Peyer's patch (tissue), 4 donors: ENCODE measurements at regions not wholly inside any gene's neighbourhood (a gene's known extent, or its start where the extent isn't known, plus 50 kb on each side); places are given as distances from the start of the nearest gene placed in this dataset.

Experiments
- POLR2A ChIP-seq, 2 donors: fragments of 450-650 bp; IDR thresholded peaks; one replicate each; pipeline ENCODE4 v1.5.1; 2017; ENCODE audit warnings: antibody characterized with exemption in 2 of 2, mild to moderate bottlenecking in 2 of 2, moderate library complexity in 2 of 2
- TF ChIP-seq, protein P1 (sequence below), 6 experiments: fragments of 450-650 bp in 4 of 6; fragments of 200-600 bp in 2 of 6; sonication (generic) in 1 of 6; IDR thresholded peaks; one replicate each; pipeline ENCODE4 v1.5.1; 2017 to 2019; ENCODE audit warnings: antibody characterized with exemption in 6 of 6, mild to moderate bottlenecking in 3 of 6, moderate library complexity in 1 of 6

DNA sequence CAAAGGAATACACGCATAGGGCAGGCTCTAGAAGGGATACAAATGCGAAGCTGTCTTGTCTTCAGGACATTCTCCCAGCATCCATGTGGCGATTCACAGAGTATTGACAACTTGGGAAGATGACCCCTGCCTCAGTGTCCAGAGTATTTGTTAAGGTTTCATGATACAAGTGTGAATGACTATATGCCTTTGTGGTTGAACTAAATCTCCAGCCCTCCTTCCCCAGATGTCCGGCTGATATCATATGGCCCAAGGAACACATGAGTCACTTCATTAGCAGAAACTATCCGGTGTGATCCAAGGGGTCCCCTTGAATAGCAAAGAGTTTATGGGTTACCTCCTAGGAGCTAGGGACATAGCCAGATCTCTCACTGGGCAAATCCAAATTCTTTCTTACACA is 151.0 kb downstream of the INSIG2 start:
- TF ChIP-seq, protein P1, sequence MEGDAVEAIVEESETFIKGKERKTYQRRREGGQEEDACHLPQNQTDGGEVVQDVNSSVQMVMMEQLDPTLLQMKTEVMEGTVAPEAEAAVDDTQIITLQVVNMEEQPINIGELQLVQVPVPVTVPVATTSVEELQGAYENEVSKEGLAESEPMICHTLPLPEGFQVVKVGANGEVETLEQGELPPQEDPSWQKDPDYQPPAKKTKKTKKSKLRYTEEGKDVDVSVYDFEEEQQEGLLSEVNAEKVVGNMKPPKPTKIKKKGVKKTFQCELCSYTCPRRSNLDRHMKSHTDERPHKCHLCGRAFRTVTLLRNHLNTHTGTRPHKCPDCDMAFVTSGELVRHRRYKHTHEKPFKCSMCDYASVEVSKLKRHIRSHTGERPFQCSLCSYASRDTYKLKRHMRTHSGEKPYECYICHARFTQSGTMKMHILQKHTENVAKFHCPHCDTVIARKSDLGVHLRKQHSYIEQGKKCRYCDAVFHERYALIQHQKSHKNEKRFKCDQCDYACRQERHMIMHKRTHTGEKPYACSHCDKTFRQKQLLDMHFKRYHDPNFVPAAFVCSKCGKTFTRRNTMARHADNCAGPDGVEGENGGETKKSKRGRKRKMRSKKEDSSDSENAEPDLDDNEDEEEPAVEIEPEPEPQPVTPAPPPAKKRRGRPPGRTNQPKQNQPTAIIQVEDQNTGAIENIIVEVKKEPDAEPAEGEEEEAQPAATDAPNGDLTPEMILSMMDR (IDR thresholded peaks at IDR 0.05), result no peak
- no peak for TF ChIP-seq POLR2A (IDR thresholded peaks at IDR 0.05)
